ENCODE measurements at regions not wholly inside any gene's neighbourhood (a gene's known extent, or its start where the extent isn't known, plus 50 kb on each side); places are given as distances from the start of the nearest gene placed in this dataset.

DNA sequence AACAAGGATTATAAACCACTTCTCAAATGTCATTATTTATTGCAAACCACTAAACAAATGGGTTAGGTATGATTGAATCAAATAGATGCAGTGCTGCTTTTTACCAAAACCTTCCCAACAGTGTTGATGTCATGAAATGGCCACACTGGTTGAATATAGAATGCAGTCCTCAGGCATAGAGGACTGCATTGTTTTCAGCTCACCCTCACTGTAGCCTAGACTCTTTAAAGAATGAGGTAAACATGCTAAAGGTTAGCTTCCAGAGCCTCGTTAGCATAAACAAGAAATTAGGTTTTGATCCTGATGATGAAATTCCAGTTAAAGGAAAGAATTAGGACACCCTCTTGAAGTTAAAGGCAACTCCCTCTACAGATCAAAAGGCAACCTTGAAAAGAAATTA lies 224.3 kb downstream of the ALDH8A1 start:
- Histone ChIP-seq H2BK20ac (ENCODE audit: low read length) (no peak overlapping the region), H3K9me3 (ENCODE audit: insufficient read depth in 2 of 2, low read depth in 1 of 2, low read length in 1 of 2) (no peaks in the 10 kb centered on the region), H3K23me2 (ENCODE audit: low read depth, low read length) (no peaks in the 10 kb centered on the region), H3K9ac (replicated peaks in 1 of 4; ENCODE audit: extremely low read depth in 1 of 4, low read depth in 3 of 4, low read length in 3 of 4) (no peak overlapping the region), H3K14ac (ENCODE audit: insufficient read length) (no peak overlapping the region), H3K27me3 (replicated peaks in 1 of 4; ENCODE audit: control insufficient read depth in 3 of 4, extremely low read depth in 1 of 4, insufficient read depth in 3 of 4, low read length in 3 of 4) (no peaks in the 10 kb centered on the region), H3K4ac (replicated peaks; ENCODE audit: insufficient read length, low read depth, low read length) (no peak overlapping the region), H2BK15ac (ENCODE audit: low read length) (no peak overlapping the region), H2BK5ac (ENCODE audit: low read depth, low read length) (no peak overlapping the region), H4K8ac (ENCODE audit: extremely low read depth, insufficient read depth, low read length) (no peak overlapping the region), H4K5ac (ENCODE audit: insufficient read length, low read depth, low read length) (no peak overlapping the region), H3K4me1 (replicated peaks in 1 of 4; ENCODE audit: control insufficient read depth in 3 of 4, insufficient read depth in 4 of 4, low read length in 3 of 4) (peaks cover 0 to 6% (median 3%) of the 10 kb centered on the region in 4 experiments; a peak in 3 of 7 replicates), H3K56ac (replicated peaks; ENCODE audit: insufficient read length, low read depth, low read length) (no peak overlapping the region), H3K23ac (ENCODE audit: insufficient read length) (no peak overlapping the region), H2BK12ac (ENCODE audit: low read depth, low read length) (no peak overlapping the region), H2AK5ac (ENCODE audit: low read depth, low read length) (no peak overlapping the region), H2BK120ac (replicated peaks; ENCODE audit: low read depth, low read length) (no peak overlapping the region), H4K91ac (replicated peaks; ENCODE audit: insufficient read length, low read length) (no peak overlapping the region), H2AFZ (ENCODE audit: low read length) (no peak overlapping the region), H3K4me2 (ENCODE audit: insufficient read depth in 1 of 2, low read depth in 2 of 2, low read length in 2 of 2) (no peak overlapping the region), H3K27ac (ENCODE audit: low read depth, low read length) (no peak overlapping the region), H3K36me3 (ENCODE audit: control insufficient read depth in 2 of 4, insufficient read depth in 4 of 4, low read length in 3 of 4) (no peaks in the 10 kb centered on the region), H3K79me2 (ENCODE audit: control insufficient read depth in 1 of 2, insufficient read depth in 2 of 2, low read length in 2 of 2) (no peaks in the 10 kb centered on the region), H3K4me3 (ENCODE audit: extremely low read depth in 1 of 4, insufficient read depth in 2 of 4, low read depth in 3 of 4, low read length in 4 of 4) (no peak overlapping the region), H3K79me1 (ENCODE audit: low read depth, low read length) (no peaks in the 10 kb centered on the region), H3K18ac (ENCODE audit: extremely low read depth, low read length) (no peak overlapping the region), H4K20me1 (replicated peaks in 1 of 2; ENCODE audit: control insufficient read depth in 1 of 2, insufficient read depth in 2 of 2, low read length in 2 of 2) (no peaks in the 10 kb centered on the region)
- ChIA-PET CTCF (ENCODE audit: partially characterized antibody) (interaction anchor here (0.5 to 1.0 kb wide), 4 partner anchors 17 to 288 kb away, joined by 3 read pairs; no protein-coding TSS in a partner anchor), POLR2A (ENCODE audit: partially characterized antibody) (no interaction called here)
- FAIRE-seq (no peak), DNase-seq (ENCODE audit: low read depth in 1 of 2, low spot score in 2 of 2) (no peak)
- no peak for TF ChIP-seq EP300 (IDR thresholded peaks at IDR 0.05; ENCODE audit: borderline replicate concordance in 1 of 2, low read depth in 2 of 2, low read length in 2 of 2)
- no peak for TF ChIP-seq HDAC2 (IDR thresholded peaks at IDR 0.05; ENCODE audit: borderline replicate concordance in 1 of 2, low read depth in 2 of 2, low read length in 2 of 2)
- no peak for TF ChIP-seq RXRA (IDR thresholded peaks at IDR 0.05; ENCODE audit: insufficient read depth, low read depth, low read length)
- WGBS, 2 experiments (ENCODE audit: extremely low coverage in 1 of 2, insufficient coverage in 1 of 2, insufficient read length in 1 of 2, insufficient replicate concordance in 2 of 2, low coverage in 1 of 2, low lambda C conversion rate in 2 of 2, missing lambda C conversion rate in 1 of 2), result 90% methylated on average over 1 of the region's 1 CpG; no CpG with 5 or more reads in 1 of the 2 experiments
